Caco-2 (cell line): ENCODE measurements at regions not wholly inside any gene's neighbourhood (a gene's known extent, or its start where the extent isn't known, plus 50 kb on each side); places are given as distances from the start of the nearest gene placed in this dataset.
"Not testable (repeated sequence)": the region's sequence is repeated elsewhere in the genome, so short reads cannot be mapped to it uniquely, and the experiment has no call there.

Source experiments
- BruUV-seq: library from RNA; stranded (reverse); fragments of 400-500 nt; replicated peaks from 2 replicates; lab custom pipeline; 2021; lab: Mats Ljungman, UMichigan
- CTCF ChIA-PET: fragments of 300-600 bp; sonication (Branson Sonifier 250); formaldehyde crosslinking; loops from one replicate; lab custom pipeline; 2022; ENCODE audit warnings: antibody characterized with exemption; lab: Charles Lee
- POLR2A ChIA-PET: fragments of 300-600 bp; sonication (Branson Sonifier 250); formaldehyde crosslinking; loops from one replicate; lab custom pipeline; 2022; ENCODE audit warnings: antibody characterized with exemption; lab: Charles Lee
- DNase-seq, 2 experiments: peaks; one replicate each; pipeline versions ENCODE4 v3.0.0 to v3.0.0-alpha.2; 2020 to 2022
- H3K27me3 ChIP-seq: replicated peaks from 2 replicates; pipeline ENCODE4 v1.6.0; 2011; ENCODE audit warnings: low read length; ENCODE audit not compliant: control insufficient read depth, insufficient read depth
- H3K36me3 ChIP-seq: 2 replicates; pipeline ENCODE4 v1.5.1; 2011; ENCODE audit warnings: low read length; ENCODE audit not compliant: control insufficient read depth, insufficient read depth
- H3K4me1 ChIP-seq: fragments of 250-450 bp; sonication (Bioruptor Pico); 2 replicates; pipeline ENCODE4 v1.5.1; 2020; ENCODE audit warnings: mild to moderate bottlenecking
- H3K4me3 ChIP-seq: 2 replicates; pipeline ENCODE4 v1.5.1; 2011; ENCODE audit warnings: low read depth, mild to moderate bottlenecking, control low read depth, low read length
- H3K9me3 ChIP-seq: fragments of 250-450 bp; sonication (Bioruptor Pico); 2 replicates; pipeline ENCODE4 v1.5.1; 2020; ENCODE audit warnings: mild to moderate bottlenecking, moderate library complexity
- H3K27ac Mint-ChIP-seq: one replicate; pipeline ENCODE4 v1.8.0; 2022; ENCODE audit warnings: mixed read lengths; ENCODE audit not compliant: unreplicated experiment
- H3K27me3 Mint-ChIP-seq: one replicate; pipeline ENCODE4 v1.8.0; 2022; ENCODE audit warnings: mixed read lengths; ENCODE audit not compliant: insufficient read depth, unreplicated experiment
- H3K36me3 Mint-ChIP-seq: one replicate; pipeline ENCODE4 v1.8.0; 2022; ENCODE audit warnings: mild to moderate bottlenecking, mixed read lengths; ENCODE audit not compliant: insufficient read depth, unreplicated experiment
- H3K4me1 Mint-ChIP-seq: one replicate; pipeline ENCODE4 v1.8.0; 2022; ENCODE audit warnings: low read depth, mixed read lengths; ENCODE audit not compliant: unreplicated experiment
- H3K4me3 Mint-ChIP-seq: one replicate; pipeline ENCODE4 v1.8.0; 2022; ENCODE audit warnings: mild to moderate bottlenecking, moderate library complexity, mixed read lengths; ENCODE audit not compliant: unreplicated experiment
- H3K9me3 Mint-ChIP-seq: one replicate; pipeline ENCODE4 v1.8.0; 2022; ENCODE audit warnings: mixed read lengths; ENCODE audit not compliant: unreplicated experiment
- intact Hi-C: fragments of 100-400 bp; cut with micrococcal nuclease; formaldehyde crosslinking; loops from one replicate; pipeline ENCODE4 v1.10.0; 2022; ENCODE audit not compliant: unreplicated experiment

GRCh38 chr4:49150351-49151083, 164.4 kb downstream of the CWH43 start:
- POLR2A ChIA-PET, CTCF ChIA-PET, H3K36me3 ChIP-seq, H3K27ac Mint-ChIP-seq, intact Hi-C loops, H3K27me3 Mint-ChIP-seq, H3K9me3 ChIP-seq, BruUV-seq, H3K4me3 Mint-ChIP-seq, H3K4me1 Mint-ChIP-seq, H3K4me3 ChIP-seq, DNase-seq, H3K4me1 ChIP-seq, H3K27me3 ChIP-seq: not testable (repeated sequence)
- H3K9me3 Mint-ChIP-seq, result peaks cover 100% of the 10 kb centered on the region
- H3K36me3 Mint-ChIP-seq, result peaks cover 22% of the 10 kb centered on the region

- POLR2A ChIA-PET, H3K4me3 Mint-ChIP-seq, H3K36me3 ChIP-seq, H3K4me3 ChIP-seq, intact Hi-C loops, H3K4me1 Mint-ChIP-seq, CTCF ChIA-PET, H3K4me1 ChIP-seq, H3K27ac Mint-ChIP-seq, H3K9me3 ChIP-seq, DNase-seq, H3K27me3 ChIP-seq, BruUV-seq, H3K27me3 Mint-ChIP-seq: not testable (repeated sequence)
- H3K36me3 Mint-ChIP-seq, result peaks cover 17% of the 10 kb centered on the region
- H3K9me3 Mint-ChIP-seq, result peaks cover 88% of the 10 kb centered on the region
Observed at GRCh38 chr4:49153011-49153410, 166.9 kb downstream of the CWH43 start.

GRCh38 chr4:49154308-49155103, 168.4 kb downstream of the CWH43 start:
- POLR2A ChIA-PET, H3K4me3 ChIP-seq, DNase-seq, H3K27ac Mint-ChIP-seq, H3K36me3 ChIP-seq, H3K4me1 ChIP-seq, intact Hi-C loops, H3K9me3 ChIP-seq, H3K27me3 ChIP-seq, H3K4me3 Mint-ChIP-seq, BruUV-seq, CTCF ChIA-PET, H3K4me1 Mint-ChIP-seq, H3K27me3 Mint-ChIP-seq: not testable (repeated sequence)
- peaks cover 14% of the 10 kb centered on the region for H3K36me3 Mint-ChIP-seq
- H3K9me3 Mint-ChIP-seq, result peaks cover 73% of the 10 kb centered on the region

GRCh38 chr4:49155270-49155669, 169.2 kb downstream of the CWH43 start:
- H3K27ac Mint-ChIP-seq, DNase-seq, H3K9me3 ChIP-seq, H3K27me3 ChIP-seq, intact Hi-C loops, H3K27me3 Mint-ChIP-seq, BruUV-seq, H3K4me3 Mint-ChIP-seq, POLR2A ChIA-PET, CTCF ChIA-PET, H3K4me1 ChIP-seq, H3K36me3 ChIP-seq, H3K4me3 ChIP-seq, H3K4me1 Mint-ChIP-seq: not testable (repeated sequence)
- peaks cover 65% of the 10 kb centered on the region for H3K9me3 Mint-ChIP-seq
- H3K36me3 Mint-ChIP-seq, result peaks cover 10% of the 10 kb centered on the region

- H3K4me3 Mint-ChIP-seq, H3K36me3 ChIP-seq, H3K27me3 Mint-ChIP-seq, intact Hi-C loops, H3K9me3 ChIP-seq, POLR2A ChIA-PET, CTCF ChIA-PET, H3K27me3 ChIP-seq, DNase-seq, H3K4me1 ChIP-seq, BruUV-seq, H3K4me1 Mint-ChIP-seq, H3K4me3 ChIP-seq, H3K27ac Mint-ChIP-seq: not testable (repeated sequence)
- peaks cover 55% of the 10 kb centered on the region for H3K9me3 Mint-ChIP-seq
- peaks cover 10% of the 10 kb centered on the region for H3K36me3 Mint-ChIP-seq
Observed at GRCh38 chr4:49156309-49156708, 170.2 kb downstream of the CWH43 start.

- BruUV-seq, CTCF ChIA-PET, H3K9me3 ChIP-seq, H3K4me3 ChIP-seq, POLR2A ChIA-PET, intact Hi-C loops, H3K4me3 Mint-ChIP-seq, H3K4me1 ChIP-seq, H3K27me3 Mint-ChIP-seq, H3K4me1 Mint-ChIP-seq, H3K27ac Mint-ChIP-seq, H3K27me3 ChIP-seq, H3K36me3 ChIP-seq, DNase-seq: not testable (repeated sequence)
- Mint-ChIP-seq H3K36me3 (peaks cover 10% of the 10 kb centered on the region), H3K9me3 (peaks cover 42% of the 10 kb centered on the region)
Observed at GRCh38 chr4:49157630-49158029, 171.6 kb downstream of the CWH43 start.
